Kidney epithelial cell (primary cell): ENCODE measurements at regions not wholly inside any gene's neighbourhood (a gene's known extent, or its start where the extent isn't known, plus 50 kb on each side); places are given as distances from the start of the nearest gene placed in this dataset.

ENCODE experiments used
- DNase-seq: peaks from one replicate; pipeline ENCODE4 v3.0.0-alpha.2; 2010; ENCODE audit warnings: low read depth
- H3K27me3 ChIP-seq: 2 replicates; pipeline ENCODE4 v1.6.0; 2011; ENCODE audit warnings: low read length; ENCODE audit not compliant: control insufficient read depth, insufficient read depth
- H3K36me3 ChIP-seq: 2 replicates; pipeline ENCODE4 v1.5.1; 2011; ENCODE audit warnings: low read length; ENCODE audit not compliant: control insufficient read depth, insufficient read depth
- H3K4me3 ChIP-seq: 2 replicates; pipeline ENCODE4 v1.5.1; 2011; ENCODE audit warnings: low read depth, mild to moderate bottlenecking, control low read depth, low read length
- TF ChIP-seq, protein P1 (sequence below): IDR thresholded peaks from 2 replicates; pipeline ENCODE4 v1.5.1; 2011; ENCODE audit warnings: mild to moderate bottlenecking, moderate library complexity, low read length, control low read depth, inconsistent platforms; ENCODE audit not compliant: insufficient read depth, poor library complexity, severe bottlenecking

DNA sequence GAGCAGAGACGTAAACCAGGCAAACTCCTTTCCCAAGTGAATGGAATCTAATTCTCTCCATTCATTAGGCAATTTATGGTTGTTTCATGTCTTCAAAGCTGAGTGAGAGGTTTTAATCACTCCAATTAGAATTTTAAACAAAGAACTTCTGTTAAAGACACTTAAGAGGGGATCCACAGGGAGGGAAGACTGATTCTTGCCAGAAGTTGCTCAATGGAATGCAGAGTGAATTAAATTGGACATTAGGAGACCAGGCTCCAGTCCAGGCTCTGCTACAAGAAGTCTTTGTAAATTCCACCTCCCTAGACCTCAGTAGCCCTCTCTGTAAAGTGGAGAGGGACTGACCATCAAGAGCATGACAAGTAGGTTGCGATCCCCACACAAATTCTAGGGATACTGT is 130.7 kb upstream of the TMEM72 start:
- no peak overlapping the region for H3K4me3 ChIP-seq
- no peaks in the 10 kb centered on the region for H3K36me3 ChIP-seq
- H3K27me3 ChIP-seq, result no peaks in the 10 kb centered on the region
- TF ChIP-seq, protein P1, sequence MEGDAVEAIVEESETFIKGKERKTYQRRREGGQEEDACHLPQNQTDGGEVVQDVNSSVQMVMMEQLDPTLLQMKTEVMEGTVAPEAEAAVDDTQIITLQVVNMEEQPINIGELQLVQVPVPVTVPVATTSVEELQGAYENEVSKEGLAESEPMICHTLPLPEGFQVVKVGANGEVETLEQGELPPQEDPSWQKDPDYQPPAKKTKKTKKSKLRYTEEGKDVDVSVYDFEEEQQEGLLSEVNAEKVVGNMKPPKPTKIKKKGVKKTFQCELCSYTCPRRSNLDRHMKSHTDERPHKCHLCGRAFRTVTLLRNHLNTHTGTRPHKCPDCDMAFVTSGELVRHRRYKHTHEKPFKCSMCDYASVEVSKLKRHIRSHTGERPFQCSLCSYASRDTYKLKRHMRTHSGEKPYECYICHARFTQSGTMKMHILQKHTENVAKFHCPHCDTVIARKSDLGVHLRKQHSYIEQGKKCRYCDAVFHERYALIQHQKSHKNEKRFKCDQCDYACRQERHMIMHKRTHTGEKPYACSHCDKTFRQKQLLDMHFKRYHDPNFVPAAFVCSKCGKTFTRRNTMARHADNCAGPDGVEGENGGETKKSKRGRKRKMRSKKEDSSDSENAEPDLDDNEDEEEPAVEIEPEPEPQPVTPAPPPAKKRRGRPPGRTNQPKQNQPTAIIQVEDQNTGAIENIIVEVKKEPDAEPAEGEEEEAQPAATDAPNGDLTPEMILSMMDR, result no peak
- DNase-seq, result no peak

DNA sequence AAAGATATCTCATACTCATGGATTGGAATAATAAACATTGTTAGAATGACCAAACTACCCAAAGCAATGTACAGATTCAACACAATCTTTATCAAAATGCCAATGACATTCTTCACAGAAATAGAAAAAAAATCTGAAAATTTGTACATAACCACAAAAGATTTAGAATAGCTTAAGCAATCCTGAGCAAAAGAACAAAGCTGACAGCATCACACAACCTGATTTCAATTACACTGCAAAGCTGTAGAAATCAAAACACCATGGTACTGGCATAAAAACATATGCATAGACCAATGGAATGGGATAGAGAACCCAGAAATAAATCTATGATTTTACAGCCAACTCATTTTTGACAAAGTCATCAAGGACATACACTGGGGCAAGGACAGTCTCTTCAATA is 130.0 kb upstream of the TMEM72 start:
- TF ChIP-seq, protein P1, result no peak
- Histone ChIP-seq H3K27me3 (no peaks in the 10 kb centered on the region), H3K4me3 (no peak overlapping the region), H3K36me3 (no peaks in the 10 kb centered on the region)
- no peak for DNase-seq

DNA sequence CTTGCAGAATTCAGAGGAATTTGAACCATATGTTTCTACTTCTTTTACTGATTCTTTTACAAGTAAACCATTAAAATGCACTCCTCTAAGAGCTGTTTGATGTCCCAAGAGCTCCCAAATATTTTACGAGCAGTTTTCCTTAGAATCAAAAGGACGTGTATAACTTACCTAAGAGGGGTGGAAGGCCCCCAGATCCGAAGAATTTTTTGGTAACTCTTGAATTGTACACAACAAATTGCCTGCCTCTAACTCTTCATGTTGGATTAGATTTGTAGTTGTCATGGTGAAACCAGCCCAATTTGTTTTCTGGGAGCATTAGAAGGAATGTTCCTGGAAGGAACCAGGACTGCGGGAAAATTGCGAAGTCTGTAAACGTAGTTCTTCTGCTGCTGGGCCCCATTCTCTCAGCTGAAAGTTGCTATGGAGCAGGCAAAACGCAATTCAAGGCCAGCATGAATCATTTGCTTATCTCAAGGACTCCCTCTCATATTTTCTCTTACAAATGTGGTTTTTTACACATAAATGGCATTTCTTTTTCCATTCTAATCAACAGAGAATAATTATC is 124.8 kb upstream of the TMEM72 start:
- DNase-seq, result no peak
- H3K27me3 ChIP-seq, result no peaks in the 10 kb centered on the region
- no peaks in the 10 kb centered on the region for H3K36me3 ChIP-seq
- TF ChIP-seq, protein P1, result no peak
- H3K4me3 ChIP-seq, result no peak overlapping the region

DNA sequence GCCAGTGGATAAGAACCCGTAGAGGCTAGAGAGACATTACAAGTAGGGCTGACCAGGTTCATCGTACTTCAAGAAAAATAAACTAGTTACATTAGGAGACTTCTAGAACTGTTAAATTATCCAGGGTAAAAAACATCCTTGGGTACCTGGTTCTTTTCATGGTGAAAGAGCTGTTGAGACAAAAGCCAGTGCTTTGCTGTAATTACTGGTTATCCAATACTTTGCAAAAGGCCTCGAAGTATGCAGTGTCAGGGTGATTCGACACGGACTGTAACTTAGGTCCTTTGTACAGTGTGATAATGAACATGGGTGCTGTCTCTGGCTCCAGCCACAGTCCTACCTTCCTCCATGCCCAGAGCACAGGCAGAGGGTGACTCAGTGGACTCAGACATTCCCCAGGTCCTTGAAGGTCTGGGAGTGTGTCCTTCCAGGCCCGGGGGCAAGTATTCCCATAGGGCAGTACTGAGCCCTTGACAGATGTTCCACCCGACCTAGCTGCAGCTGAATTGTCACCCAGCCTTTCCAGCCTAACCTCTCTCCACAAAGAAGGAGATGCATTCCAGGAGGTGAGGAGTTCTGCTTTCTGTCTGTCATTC is 123.6 kb upstream of the TMEM72 start:
- Histone ChIP-seq H3K27me3 (no peaks in the 10 kb centered on the region), H3K4me3 (no peak overlapping the region), H3K36me3 (no peaks in the 10 kb centered on the region)
- TF ChIP-seq, protein P1, result no peak
- DNase-seq, result no peak

DNA sequence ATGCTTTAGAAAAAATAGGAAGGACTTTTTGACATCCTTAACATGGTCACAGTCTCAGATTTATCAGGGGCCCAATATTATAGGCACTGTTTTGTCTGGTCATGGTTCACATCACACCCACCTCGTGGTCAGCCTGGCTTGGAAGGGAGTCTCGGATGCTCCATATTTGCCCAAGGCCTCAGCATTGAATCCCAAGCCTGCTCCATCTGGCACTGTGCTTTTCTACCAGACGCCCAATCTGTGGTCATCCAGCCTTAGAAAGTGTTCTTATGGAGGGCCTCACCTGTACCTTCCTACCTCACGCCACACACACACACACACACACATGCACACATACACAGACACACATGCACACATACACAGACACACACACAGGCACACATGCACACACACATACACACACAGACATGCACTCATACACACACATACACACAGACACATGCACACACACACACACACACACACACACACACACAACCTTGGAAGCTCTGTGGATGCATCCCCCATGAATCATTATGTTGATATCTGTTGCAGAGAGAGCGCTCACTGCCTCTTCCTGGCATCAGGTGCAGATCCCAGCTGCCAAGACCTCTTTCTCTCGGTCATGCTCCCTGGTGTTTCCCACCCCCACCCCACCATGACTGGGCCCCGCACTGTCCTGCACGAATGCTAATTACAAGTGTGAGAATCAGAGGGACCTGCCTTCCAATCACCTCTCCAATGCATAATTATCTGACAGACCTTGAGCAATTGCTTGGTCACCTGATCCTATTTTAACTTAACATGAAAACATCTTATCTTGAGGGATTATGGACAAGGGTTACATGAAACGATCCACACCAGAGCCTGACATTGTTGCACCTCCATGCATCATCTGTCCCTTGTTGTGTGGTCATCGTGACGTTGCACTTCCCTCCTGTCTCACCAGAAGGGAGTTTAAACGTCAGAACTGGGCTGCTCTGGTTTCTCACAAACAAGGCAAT is 122.7 kb upstream of the TMEM72 start:
- TF ChIP-seq, protein P1, result no peak
- DNase-seq, result no peak
- H3K4me3 ChIP-seq, result no peak overlapping the region
- no peaks in the 10 kb centered on the region for H3K27me3 ChIP-seq
- no peaks in the 10 kb centered on the region for H3K36me3 ChIP-seq
